A673 (cell line): ENCODE measurements at regions not wholly inside any gene's neighbourhood (a gene's known extent, or its start where the extent isn't known, plus 50 kb on each side); places are given as distances from the start of the nearest gene placed in this dataset.

Experiments used
- CTCF ChIP-seq: fragments of 300-800, 200-600 bp; sonication (generic); conservative IDR thresholded peaks from 2 replicates; pipeline ENCODE4 v1.5.1; 2017; ENCODE audit warnings: low read depth, mild to moderate bottlenecking, antibody characterized with exemption, low read length, moderate library complexity, mixed read lengths
- EZH2 ChIP-seq: fragments of 200-600 bp; sonication (generic); IDR thresholded peaks from 2 replicates; pipeline ENCODE4 v1.6.1; 2017; ENCODE audit warnings: borderline replicate concordance, low read depth, mild to moderate bottlenecking, mixed read lengths, antibody characterized with exemption, low read length; ENCODE audit not compliant: poor library complexity, severe bottlenecking

- TF ChIP-seq EZH2: no peak
- no peak for TF ChIP-seq CTCF
Measured at GRCh38 chrX:114073926-114074325, 510.0 kb upstream of the HTR2C start.
